ENCODE measurements at regions not wholly inside any gene's neighbourhood (a gene's known extent, or its start where the extent isn't known, plus 50 kb on each side); places are given as distances from the start of the nearest gene placed in this dataset.

DNA sequence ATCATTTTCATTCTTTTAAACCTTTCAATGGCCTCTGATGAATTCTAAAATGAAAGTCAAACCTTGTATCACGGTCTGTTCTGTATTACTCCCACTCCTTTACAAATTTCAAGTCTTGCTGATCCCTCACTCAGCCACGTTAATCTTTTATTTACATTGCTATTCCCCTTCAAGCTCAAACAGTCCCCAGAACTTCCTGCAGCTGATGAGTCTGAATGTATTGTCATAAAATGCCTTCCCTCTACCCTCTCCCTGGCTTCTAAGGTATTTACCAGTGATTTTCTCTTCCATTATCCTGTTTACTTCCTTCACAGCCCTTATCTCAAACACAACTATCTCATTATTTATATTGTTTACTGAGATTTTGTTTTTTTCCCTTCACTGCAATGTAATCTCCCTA lies 562.3 kb upstream of the C9orf72 start:
- 0% methylated on average over 2 of the region's 2 CpGs for WGBS (ENCODE audit: insufficient coverage, low coverage, missing lambda C conversion rate)

More for the DNA sequence above, 562.3 kb upstream of the C9orf72 start:
- BruUV-seq (replicated peaks): no TSS peak
- Histone ChIP-seq H3K79me2 (ENCODE audit: control insufficient read depth, insufficient read depth, low read length) (no peaks in the 10 kb centered on the region), H3K36me3 (ENCODE audit: control insufficient read depth, insufficient read depth, low read length) (no peaks in the 10 kb centered on the region), H3K27ac (ENCODE audit: extremely low read depth, low read depth, low read length) (no peak overlapping the region), H3K4me2 (ENCODE audit: insufficient read depth, low read length) (no peak overlapping the region), H3K9ac (ENCODE audit: insufficient read depth in 1 of 2, low read depth in 2 of 2, low read length in 2 of 2) (no peak overlapping the region), H2AFZ (ENCODE audit: low read depth, low read length) (no peak overlapping the region), H3K4me3 (no peak overlapping the region), H3K27me3 (ENCODE audit: control insufficient read depth in 2 of 2, insufficient read depth in 2 of 2, low read length in 2 of 2) (no peaks in the 10 kb centered on the region), H3K4me1 (replicated peaks in 1 of 2; ENCODE audit: control insufficient read depth in 2 of 2, insufficient read depth in 2 of 2, low read length in 2 of 2) (no peaks in the 10 kb centered on the region), H3K9me1 (ENCODE audit: control insufficient read depth, insufficient read depth, low read length) (no peaks in the 10 kb centered on the region), H4K20me1 (replicated peaks; ENCODE audit: control insufficient read depth, insufficient read depth, low read length) (no peaks in the 10 kb centered on the region), H3K9me3 (replicated peaks; ENCODE audit: control insufficient read depth, insufficient read depth, low read depth, low read length) (no peaks in the 10 kb centered on the region)
- ChIA-PET POLR2A (no interaction called here), CTCF (ENCODE audit: low intra/inter-chr PET ratio) (no interaction called here)
- FAIRE-seq (no peak), DNase-seq (ENCODE audit: extremely low read depth in 1 of 4, low spot score in 3 of 4) (no peak), ATAC-seq (no peak)
- intact Hi-C loops (cut with micrococcal nuclease): no loop called here
- in situ Hi-C loops (cut with MboI): no loop called here
- TF ChIP-seq ZNF436 (CRISPR knock-in tag; IDR thresholded peaks at IDR 0.05): no peak
- no peak for TF ChIP-seq RAD51 (IDR thresholded peaks at IDR 0.05; ENCODE audit: borderline replicate concordance, low read depth)
- no peak for TF ChIP-seq CAMTA2 (CRISPR knock-in tag; conservative IDR thresholded peaks at IDR 0.05)
- TF ChIP-seq, protein P1, sequence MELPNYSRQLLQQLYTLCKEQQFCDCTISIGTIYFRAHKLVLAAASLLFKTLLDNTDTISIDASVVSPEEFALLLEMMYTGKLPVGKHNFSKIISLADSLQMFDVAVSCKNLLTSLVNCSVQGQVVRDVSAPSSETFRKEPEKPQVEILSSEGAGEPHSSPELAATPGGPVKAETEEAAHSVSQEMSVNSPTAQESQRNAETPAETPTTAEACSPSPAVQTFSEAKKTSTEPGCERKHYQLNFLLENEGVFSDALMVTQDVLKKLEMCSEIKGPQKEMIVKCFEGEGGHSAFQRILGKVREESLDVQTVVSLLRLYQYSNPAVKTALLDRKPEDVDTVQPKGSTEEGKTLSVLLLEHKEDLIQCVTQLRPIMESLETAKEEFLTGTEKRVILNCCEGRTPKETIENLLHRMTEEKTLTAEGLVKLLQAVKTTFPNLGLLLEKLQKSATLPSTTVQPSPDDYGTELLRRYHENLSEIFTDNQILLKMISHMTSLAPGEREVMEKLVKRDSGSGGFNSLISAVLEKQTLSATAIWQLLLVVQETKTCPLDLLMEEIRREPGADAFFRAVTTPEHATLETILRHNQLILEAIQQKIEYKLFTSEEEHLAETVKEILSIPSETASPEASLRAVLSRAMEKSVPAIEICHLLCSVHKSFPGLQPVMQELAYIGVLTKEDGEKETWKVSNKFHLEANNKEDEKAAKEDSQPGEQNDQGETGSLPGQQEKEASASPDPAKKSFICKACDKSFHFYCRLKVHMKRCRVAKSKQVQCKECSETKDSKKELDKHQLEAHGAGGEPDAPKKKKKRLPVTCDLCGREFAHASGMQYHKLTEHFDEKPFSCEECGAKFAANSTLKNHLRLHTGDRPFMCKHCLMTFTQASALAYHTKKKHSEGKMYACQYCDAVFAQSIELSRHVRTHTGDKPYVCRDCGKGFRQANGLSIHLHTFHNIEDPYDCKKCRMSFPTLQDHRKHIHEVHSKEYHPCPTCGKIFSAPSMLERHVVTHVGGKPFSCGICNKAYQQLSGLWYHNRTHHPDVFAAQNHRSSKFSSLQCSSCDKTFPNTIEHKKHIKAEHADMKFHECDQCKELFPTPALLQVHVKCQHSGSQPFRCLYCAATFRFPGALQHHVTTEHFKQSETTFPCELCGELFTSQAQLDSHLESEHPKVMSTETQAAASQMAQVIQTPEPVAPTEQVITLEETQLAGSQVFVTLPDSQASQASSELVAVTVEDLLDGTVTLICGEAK (IDR thresholded peaks at IDR 0.05): no peak
- TF ChIP-seq, protein P1 (CRISPR knock-in tag; IDR thresholded peaks at IDR 0.05): no peak
- TF ChIP-seq, protein P2, sequence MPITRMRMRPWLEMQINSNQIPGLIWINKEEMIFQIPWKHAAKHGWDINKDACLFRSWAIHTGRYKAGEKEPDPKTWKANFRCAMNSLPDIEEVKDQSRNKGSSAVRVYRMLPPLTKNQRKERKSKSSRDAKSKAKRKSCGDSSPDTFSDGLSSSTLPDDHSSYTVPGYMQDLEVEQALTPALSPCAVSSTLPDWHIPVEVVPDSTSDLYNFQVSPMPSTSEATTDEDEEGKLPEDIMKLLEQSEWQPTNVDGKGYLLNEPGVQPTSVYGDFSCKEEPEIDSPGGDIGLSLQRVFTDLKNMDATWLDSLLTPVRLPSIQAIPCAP (CRISPR knock-in tag; IDR thresholded peaks at IDR 0.05; ENCODE audit: borderline replicate concordance): no peak
- no peak for TF ChIP-seq ZNF347 (CRISPR knock-in tag; IDR thresholded peaks at IDR 0.05; ENCODE audit: low read depth)

All from K562 (cell line).